GM12878 (cell line): ENCODE measurements at regions not wholly inside any gene's neighbourhood (a gene's known extent, or its start where the extent isn't known, plus 50 kb on each side); places are given as distances from the start of the nearest gene placed in this dataset.

Source experiments
- ATAC-seq: fragments of 200-7000 bp; cut with Tn5 transposase; 3 replicates; pipeline ENCODE4 v1.9.1; 2020; ENCODE audit warnings: mild to moderate bottlenecking, moderate library complexity
- BruUV-seq: library from RNA; stranded (reverse); fragments of 400-500 nt; replicated peaks from 2 replicates; lab custom pipeline; 2021; lab: Mats Ljungman, UMichigan
- CTCF ChIA-PET: fragments of 300-600 bp; sonication (Branson Sonifier 250); formaldehyde crosslinking; extraction: SDS; loops from one replicate; lab custom pipeline; 2021; ENCODE audit warnings: inconsistent platforms; lab: Yijun Ruan, JAX
- POLR2A ChIA-PET: fragments of 350-600 bp; formaldehyde crosslinking; extraction: SDS; loops from one replicate; lab custom pipeline; 2021; ENCODE audit warnings: inconsistent platforms; lab: Charles Lee
- RAD21 ChIA-PET: fragments of 300-600 bp; sonication (Branson Sonifier 250); formaldehyde crosslinking; loops from one replicate; lab custom pipeline; 2023; ENCODE audit warnings: antibody characterized with exemption; ENCODE audit not compliant: unreplicated experiment; lab: Charles Lee
- SMC1A ChIA-PET: fragments of 300-600 bp; sonication (Branson Sonifier 250); formaldehyde crosslinking; loops from one replicate; lab custom pipeline; 2023; ENCODE audit not compliant: unreplicated experiment, uncharacterized antibody; lab: Charles Lee
- DNase-seq: peaks from one replicate; pipeline ENCODE4 v3.0.0-alpha.2; 2011; ENCODE audit warnings: low read depth, low spot score
- FAIRE-seq: peaks from 3 replicates; lab custom pipeline; 2011; peaks lifted over from hg19 to GRCh38; lab: Jason Lieb, UNC
- H2AFZ ChIP-seq: 2 replicates; pipeline ENCODE4 v1.6.0; 2011; ENCODE audit warnings: low read depth, low read length, control low read depth; ENCODE audit not compliant: control insufficient read depth
- H3K27ac ChIP-seq: 2 replicates; pipeline ENCODE4 v1.5.1; 2011; ENCODE audit warnings: control low read depth; ENCODE audit not compliant: control insufficient read depth, insufficient read depth
- H3K27me3 ChIP-seq, 2 experiments: replicated peaks in 1 of 2; 2 replicates each; pipeline versions ENCODE4 v1.6.0 to v1.6.1; 2011; ENCODE audit warnings: low read length in 1 of 2; ENCODE audit not compliant: control insufficient read depth in 2 of 2, insufficient read depth in 2 of 2
- H3K36me3 ChIP-seq, 2 experiments: 2 replicates each; pipeline ENCODE4 v1.5.1; 2011; ENCODE audit warnings: low read length in 1 of 2; ENCODE audit not compliant: control insufficient read depth in 2 of 2, insufficient read depth in 2 of 2
- H3K4me1 ChIP-seq: 2 replicates; pipeline ENCODE4 v1.6.1; 2011; ENCODE audit warnings: mild to moderate bottlenecking, low read length, moderate library complexity, mixed read lengths; ENCODE audit not compliant: control insufficient read depth, insufficient read depth
- H3K4me2 ChIP-seq: 2 replicates; pipeline ENCODE4 v1.6.0; 2011; ENCODE audit warnings: control low read depth; ENCODE audit not compliant: control insufficient read depth, insufficient read depth
- H3K4me3 ChIP-seq: fragments of 200-600 bp; sonication (generic); 2 replicates; pipeline ENCODE4 v1.5.1; 2016
- H3K79me2 ChIP-seq: 2 replicates; pipeline ENCODE4 v1.6.0; 2011; ENCODE audit warnings: low read length; ENCODE audit not compliant: control insufficient read depth, insufficient read depth
- H3K9ac ChIP-seq: 2 replicates; pipeline ENCODE4 v1.8.0; 2011; ENCODE audit warnings: low read length, control low read depth, mixed read lengths; ENCODE audit not compliant: control insufficient read depth, insufficient read depth
- H3K9me3 ChIP-seq: replicated peaks from 3 replicates; pipeline ENCODE4 v1.5.1; 2011; ENCODE audit warnings: mild to moderate bottlenecking, low read length; ENCODE audit not compliant: control insufficient read depth, insufficient read depth
- H4K20me1 ChIP-seq: 2 replicates; pipeline ENCODE4 v1.6.0; 2011; ENCODE audit not compliant: control insufficient read depth, insufficient read depth
- EP300 ChIP-seq, 2 experiments: fragments of 150-350 bp in 1 of 2; IDR thresholded peaks; 2 replicates each; pipeline ENCODE4 v1.6.1; 2011 to 2012; ENCODE audit warnings: low read depth in 2 of 2, low read length in 2 of 2, borderline replicate concordance in 1 of 2, improper control_type of control experiment in 1 of 2, inconsistent platforms in 1 of 2; ENCODE audit not compliant: control insufficient read depth in 1 of 2
- HDGF ChIP-seq: fragments of 450-650 bp; IDR thresholded peaks from 2 replicates; pipeline ENCODE4 v1.6.1; 2016; ENCODE audit warnings: antibody characterized with exemption
- PKNOX1 ChIP-seq: fragments of 450-650 bp; IDR thresholded peaks from 2 replicates; pipeline ENCODE4 v1.6.1; 2016; ENCODE audit warnings: mild to moderate bottlenecking
- PRDM15 ChIP-seq: fragments of 450-650 bp; formaldehyde crosslinking; IDR thresholded peaks from 2 replicates; pipeline ENCODE4 v1.4.0; 2020; ENCODE audit warnings: mild to moderate bottlenecking, moderate library complexity
- TAF1 ChIP-seq: IDR thresholded peaks from 2 replicates; pipeline ENCODE4 v1.6.1; 2011; ENCODE audit warnings: mild to moderate bottlenecking, low read depth, low read length, borderline replicate concordance
- WGBS: methylation state at CpG from one replicate; pipeline ENCODE4 v1.1.6; 2016; ENCODE audit warnings: low lambda C conversion rate; ENCODE audit not compliant: insufficient replicate concordance, insufficient coverage; ENCODE audit errors: missing lambda C conversion rate; 5-methylcytosine and 5-hydroxymethylcytosine counted together
- in situ Hi-C: fragments of 300-500 bp; cut with MboI; formaldehyde crosslinking; loops from 9 replicates; pipeline ENCODE4 v1.14.3; 2018; ENCODE audit warnings: mixed read lengths
- intact Hi-C: fragments of 100-400 bp; cut with micrococcal nuclease; formaldehyde crosslinking; loops from one replicate; pipeline ENCODE4 v1.14.2; 2022; ENCODE audit not compliant: unreplicated experiment

- FAIRE-seq, result no peak
- SMC1A ChIA-PET, result interaction anchor here (0.6 to 0.8 kb wide), 2 partner anchors 12 to 18 kb away, joined by 3 read pairs; no protein-coding TSS in a partner anchor
- Histone ChIP-seq H3K27ac (no peak overlapping the region), H2AFZ (no peak overlapping the region), H3K4me2 (no peak overlapping the region), H3K9me3 (no peaks in the 10 kb centered on the region), H3K4me1 (no peaks in the 10 kb centered on the region), H3K36me3 (no peaks in the 10 kb centered on the region), H3K27me3 (no peaks in the 10 kb centered on the region), H3K9ac (no peak overlapping the region), H3K79me2 (no peaks in the 10 kb centered on the region), H4K20me1 (no peaks in the 10 kb centered on the region), H3K4me3 (no peak overlapping the region)
- TF ChIP-seq PKNOX1, result no peak
- TF ChIP-seq HDGF, result no peak
- TF ChIP-seq PRDM15 (CRISPR knock-in tag), result no peak
- TF ChIP-seq EP300 (IDR thresholded peaks at IDR 0.05; ENCODE audit: borderline replicate concordance in 1 of 2, control insufficient read depth in 1 of 2, low read depth in 2 of 2, low read length in 2 of 2), result no peak
- no peak for TF ChIP-seq TAF1
- intact Hi-C loops (loop anchor here (10.0 kb wide), 1 partner anchor 63 kb away; no protein-coding TSS in a partner anchor), in situ Hi-C loops (no loop called here)
- WGBS, result 22% methylated on average over 3 of the region's 3 CpGs
- RAD21 ChIA-PET, result no interaction called here
- DNase-seq, result no peak
- no TSS peak for BruUV-seq
- no peak for ATAC-seq
- CTCF ChIA-PET, result interaction anchor here (0.7 kb wide), 1 partner anchor 11 kb away, joined by 5 read pairs; no protein-coding TSS in a partner anchor
- POLR2A ChIA-PET, result no interaction called here
Measured at GRCh38 chr20:7257692-7258466, 490.4 kb downstream of the BMP2 start.
